ENCODE measurements at regions not wholly inside any gene's neighbourhood (a gene's known extent, or its start where the extent isn't known, plus 50 kb on each side); places are given as distances from the start of the nearest gene placed in this dataset.

DNA sequence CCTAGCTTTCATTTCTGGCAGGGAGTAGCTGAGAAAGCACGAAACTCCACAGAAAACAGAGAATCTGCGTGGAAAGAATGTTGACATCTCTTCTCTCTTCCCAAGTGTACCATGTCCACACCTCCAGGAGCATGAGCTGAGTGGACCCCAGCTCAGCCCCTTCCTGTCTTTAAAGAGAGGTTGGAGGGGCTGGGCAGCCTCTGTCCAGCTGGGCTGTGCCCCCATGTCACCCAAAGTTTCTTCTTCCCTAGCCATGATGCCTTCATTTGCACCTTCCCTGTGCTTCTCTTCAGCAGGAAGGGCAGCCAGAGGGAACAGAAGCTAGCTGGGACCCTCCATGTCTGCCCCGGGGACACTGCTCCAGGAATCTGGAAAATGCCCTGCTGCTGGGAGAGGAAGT lies 655.0 kb upstream of the DEFB115 start:
- TF ChIP-seq, protein P1, sequence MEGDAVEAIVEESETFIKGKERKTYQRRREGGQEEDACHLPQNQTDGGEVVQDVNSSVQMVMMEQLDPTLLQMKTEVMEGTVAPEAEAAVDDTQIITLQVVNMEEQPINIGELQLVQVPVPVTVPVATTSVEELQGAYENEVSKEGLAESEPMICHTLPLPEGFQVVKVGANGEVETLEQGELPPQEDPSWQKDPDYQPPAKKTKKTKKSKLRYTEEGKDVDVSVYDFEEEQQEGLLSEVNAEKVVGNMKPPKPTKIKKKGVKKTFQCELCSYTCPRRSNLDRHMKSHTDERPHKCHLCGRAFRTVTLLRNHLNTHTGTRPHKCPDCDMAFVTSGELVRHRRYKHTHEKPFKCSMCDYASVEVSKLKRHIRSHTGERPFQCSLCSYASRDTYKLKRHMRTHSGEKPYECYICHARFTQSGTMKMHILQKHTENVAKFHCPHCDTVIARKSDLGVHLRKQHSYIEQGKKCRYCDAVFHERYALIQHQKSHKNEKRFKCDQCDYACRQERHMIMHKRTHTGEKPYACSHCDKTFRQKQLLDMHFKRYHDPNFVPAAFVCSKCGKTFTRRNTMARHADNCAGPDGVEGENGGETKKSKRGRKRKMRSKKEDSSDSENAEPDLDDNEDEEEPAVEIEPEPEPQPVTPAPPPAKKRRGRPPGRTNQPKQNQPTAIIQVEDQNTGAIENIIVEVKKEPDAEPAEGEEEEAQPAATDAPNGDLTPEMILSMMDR (IDR thresholded peaks at IDR 0.05): no peak
- TF ChIP-seq POLR2A (IDR thresholded peaks at IDR 0.05): no peak
- Histone ChIP-seq H3K4me1 (no peaks in the 10 kb centered on the region), H3K4me3 (no peak overlapping the region), H3K27ac (no peak overlapping the region), H3K9me3 (no peaks in the 10 kb centered on the region), H3K27me3 (no peaks in the 10 kb centered on the region), H3K36me3 (no peaks in the 10 kb centered on the region)
- intact Hi-C loops (cut with DNase I; ENCODE audit: low total_unique reads): no loop called here
- DNase-seq: no peak

DNA sequence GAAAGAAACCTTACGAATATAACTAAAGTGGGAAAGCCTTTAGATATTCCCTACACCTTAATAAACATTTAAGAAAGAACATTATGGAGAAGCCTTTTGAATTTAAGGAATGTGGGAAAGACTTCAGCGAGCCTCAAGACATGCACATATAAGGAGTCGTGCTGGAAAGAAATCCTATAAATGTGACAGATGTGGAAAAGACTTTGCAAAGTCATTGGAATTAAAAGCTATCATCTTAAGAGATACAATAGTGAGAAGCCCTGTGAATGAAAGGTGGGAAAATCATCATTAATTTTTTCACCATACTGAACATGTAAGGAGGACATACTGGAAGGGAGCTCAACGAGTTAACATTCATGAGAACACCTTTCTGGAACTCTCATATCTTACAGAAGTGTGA lies 650.5 kb upstream of the DEFB115 start:
- no peak for DNase-seq
- no peak overlapping the region for H3K4me3 ChIP-seq
- H3K36me3 ChIP-seq: no peaks in the 10 kb centered on the region
- no peaks in the 10 kb centered on the region for H3K27me3 ChIP-seq
- intact Hi-C loops (cut with DNase I; ENCODE audit: low total_unique reads): no loop called here
- TF ChIP-seq POLR2A (IDR thresholded peaks at IDR 0.05): no peak
- TF ChIP-seq, protein P1 (IDR thresholded peaks at IDR 0.05): no peak
- no peak overlapping the region for H3K27ac ChIP-seq
- H3K4me1 ChIP-seq: no peaks in the 10 kb centered on the region
- no peaks in the 10 kb centered on the region for H3K9me3 ChIP-seq

DNA sequence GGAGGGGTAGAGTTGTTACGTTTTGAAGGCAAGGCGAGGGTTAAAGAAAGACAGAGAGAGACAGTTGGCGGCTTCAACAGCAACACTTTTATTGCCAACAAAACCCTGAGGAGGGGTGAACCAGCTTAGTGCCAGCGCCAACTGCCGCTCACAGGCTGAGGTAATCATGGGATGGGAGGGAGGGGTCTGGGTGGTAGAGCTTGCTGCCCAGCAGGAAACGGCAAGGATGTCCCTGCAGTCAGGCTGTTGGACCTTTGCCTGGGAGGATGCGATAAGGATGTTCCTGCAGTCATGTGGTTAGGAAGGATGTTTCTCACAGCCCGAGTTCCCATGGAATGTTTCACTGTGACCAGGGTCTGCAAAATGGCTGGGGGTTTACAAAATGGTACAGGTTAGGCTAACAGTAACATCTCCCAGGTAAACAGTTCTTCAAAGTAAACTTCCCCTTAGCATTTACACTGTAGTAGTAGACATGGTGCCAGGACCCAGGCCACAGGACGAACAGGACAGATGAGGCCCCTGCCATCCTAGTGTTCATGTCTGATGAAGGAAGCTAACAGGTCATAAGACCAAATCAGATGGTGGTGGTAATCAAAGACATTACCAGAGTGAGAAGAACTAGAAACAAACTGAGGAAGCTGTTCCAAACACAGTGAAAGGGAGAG lies 647.3 kb upstream of the DEFB115 start:
- H3K4me1 ChIP-seq: no peaks in the 10 kb centered on the region
- DNase-seq: peak in 1 of 2 donors; percentile 34
- TF ChIP-seq, protein P1 (IDR thresholded peaks at IDR 0.05): no peak
- no peak for TF ChIP-seq POLR2A (IDR thresholded peaks at IDR 0.05)
- no peaks in the 10 kb centered on the region for H3K27me3 ChIP-seq
- no peaks in the 10 kb centered on the region for H3K9me3 ChIP-seq
- intact Hi-C loops (cut with DNase I; ENCODE audit: low total_unique reads): no loop called here
- no peaks in the 10 kb centered on the region for H3K36me3 ChIP-seq
- no peak overlapping the region for H3K4me3 ChIP-seq
- no peak overlapping the region for H3K27ac ChIP-seq

DNA sequence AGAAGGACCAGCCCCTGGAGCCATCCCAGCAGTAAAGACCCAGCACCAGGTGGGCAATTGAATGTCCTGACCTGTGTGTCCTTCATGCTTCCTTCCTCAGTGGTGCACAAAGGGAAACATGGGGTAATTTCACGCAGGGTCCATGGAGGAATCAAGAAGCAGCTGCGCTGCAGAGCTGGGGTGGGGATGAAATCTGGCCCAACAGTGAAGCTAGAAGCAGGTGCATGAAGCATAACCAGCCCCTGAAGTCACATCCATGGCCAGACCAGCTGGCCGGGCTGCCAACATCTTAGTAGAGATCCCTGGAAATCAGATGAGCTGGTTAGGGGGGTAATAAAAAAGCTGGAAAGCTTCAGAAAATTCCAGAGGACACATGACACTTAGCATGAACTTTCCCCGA lies 646.7 kb upstream of the DEFB115 start:
- TF ChIP-seq, protein P1 (IDR thresholded peaks at IDR 0.05): no peak
- TF ChIP-seq POLR2A (IDR thresholded peaks at IDR 0.05): no peak
- no peaks in the 10 kb centered on the region for H3K4me1 ChIP-seq
- H3K4me3 ChIP-seq: no peak overlapping the region
- H3K9me3 ChIP-seq: no peaks in the 10 kb centered on the region
- no peak for DNase-seq
- no peaks in the 10 kb centered on the region for H3K27me3 ChIP-seq
- H3K36me3 ChIP-seq: no peaks in the 10 kb centered on the region
- intact Hi-C loops (cut with DNase I; ENCODE audit: low total_unique reads): no loop called here
- H3K27ac ChIP-seq: no peak overlapping the region

DNA sequence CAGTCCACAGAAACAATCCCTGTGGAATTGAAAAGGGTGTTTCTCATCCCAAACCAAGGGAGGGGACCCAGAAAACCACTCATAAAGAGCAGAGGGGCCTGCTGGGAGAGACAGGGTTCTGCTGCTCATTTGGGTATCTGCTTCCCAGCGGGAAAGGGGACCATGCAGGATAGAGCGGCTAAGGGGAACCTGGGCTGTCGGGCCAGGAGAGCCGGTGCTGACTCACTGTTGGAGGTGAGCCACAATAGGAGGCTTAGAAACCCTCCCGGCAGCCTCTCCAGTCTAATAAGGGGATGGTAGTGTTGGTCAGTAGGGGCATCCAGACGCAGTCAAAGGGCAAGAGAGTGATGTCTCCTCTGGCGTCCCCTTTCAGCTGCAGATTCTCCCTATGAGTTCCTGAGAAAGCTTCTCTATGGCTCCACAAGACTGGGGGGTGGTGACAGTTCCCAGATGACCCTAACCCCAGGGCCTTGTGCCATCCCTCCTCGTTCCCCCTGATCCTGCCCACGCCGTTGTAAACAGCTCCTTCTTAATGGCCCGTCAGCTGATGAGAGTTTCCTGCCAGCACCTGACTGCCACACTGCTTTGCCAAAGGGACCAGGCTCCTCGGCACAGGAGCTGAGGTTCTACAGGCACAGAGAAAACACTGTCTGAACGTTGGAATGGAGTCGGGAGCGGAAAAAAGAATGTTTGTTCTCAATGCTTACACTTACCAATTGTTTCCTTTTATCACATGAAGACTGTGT lies 646.1 kb upstream of the DEFB115 start:
- Histone ChIP-seq H3K27me3 (no peaks in the 10 kb centered on the region), H3K4me3 (no peak overlapping the region), H3K9me3 (no peaks in the 10 kb centered on the region), H3K4me1 (no peaks in the 10 kb centered on the region), H3K36me3 (no peaks in the 10 kb centered on the region), H3K27ac (no peak overlapping the region)
- intact Hi-C loops (cut with DNase I; ENCODE audit: low total_unique reads): no loop called here
- no peak for DNase-seq
- no peak for TF ChIP-seq POLR2A (IDR thresholded peaks at IDR 0.05)
- TF ChIP-seq, protein P1 (IDR thresholded peaks at IDR 0.05): no peak
